GM19467 (cell line): ENCODE measurements at regions not wholly inside any gene's neighbourhood (a gene's known extent, or its start where the extent isn't known, plus 50 kb on each side); places are given as distances from the start of the nearest gene placed in this dataset.

Source experiments
- ATAC-seq: cut with Tn5 transposase; IDR thresholded peaks from one replicate; pipeline ENCODE4 v1.9.1; 2021; ENCODE audit warnings: mild to moderate bottlenecking, moderate library complexity; ENCODE audit not compliant: unreplicated experiment

DNA sequence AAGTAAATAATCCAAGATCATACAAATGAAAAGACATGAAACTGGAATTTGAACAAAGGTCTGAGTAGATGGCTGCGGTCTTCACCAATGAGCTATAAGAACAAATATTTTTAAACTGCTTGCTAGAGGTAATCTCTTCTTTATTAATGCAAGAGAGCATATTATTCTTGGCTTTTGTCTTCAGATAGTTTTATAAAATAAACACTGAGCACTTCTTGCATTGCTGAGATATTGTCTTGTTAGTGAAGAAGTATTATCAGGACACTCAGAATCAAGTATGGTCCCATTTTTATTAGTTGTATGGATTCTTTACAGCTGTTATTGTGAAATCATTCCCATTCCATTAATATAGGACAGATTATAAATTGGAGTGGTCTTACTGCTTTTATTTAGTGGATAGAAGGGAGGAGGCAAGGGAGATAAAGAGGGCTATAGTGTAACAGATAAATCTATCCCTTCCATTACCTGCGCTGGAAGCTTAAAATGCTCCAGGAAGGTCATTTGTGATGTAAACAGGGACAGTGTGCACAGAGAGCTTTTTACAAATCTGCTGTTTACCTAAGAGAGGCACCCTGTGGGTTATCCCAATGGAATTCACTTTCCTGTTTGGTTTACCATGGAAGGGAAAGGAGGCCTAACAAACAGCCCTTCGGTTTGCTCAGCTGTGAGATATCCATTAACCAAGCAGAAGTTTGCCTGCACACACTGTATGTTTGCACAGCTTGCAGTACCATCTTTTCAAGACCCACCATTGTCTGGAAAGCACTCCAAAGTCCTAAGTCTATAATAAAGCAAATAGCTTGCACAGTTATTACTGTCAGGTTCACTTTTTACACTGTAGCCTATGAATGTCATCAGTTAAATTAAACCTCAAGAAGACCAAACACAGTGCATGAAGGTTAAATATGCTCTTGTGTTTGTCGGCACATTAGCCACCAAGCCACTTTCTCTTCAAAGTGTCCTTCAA lies 347.7 kb upstream of the TGFBR2 start:
- no peak for ATAC-seq

- no peak for ATAC-seq
Measured at GRCh38 chr3:30259730-30260129, 346.7 kb upstream of the TGFBR2 start.

- no peak for ATAC-seq
Measured at GRCh38 chr3:30260762-30261161, 345.6 kb upstream of the TGFBR2 start.

- no peak for ATAC-seq
Measured at GRCh38 chr3:30263238-30263924, 343.0 kb upstream of the TGFBR2 start.

GRCh38 chr3:30263925-30264313 lies 342.5 kb upstream of the TGFBR2 start:
- ATAC-seq: no peak

DNA sequence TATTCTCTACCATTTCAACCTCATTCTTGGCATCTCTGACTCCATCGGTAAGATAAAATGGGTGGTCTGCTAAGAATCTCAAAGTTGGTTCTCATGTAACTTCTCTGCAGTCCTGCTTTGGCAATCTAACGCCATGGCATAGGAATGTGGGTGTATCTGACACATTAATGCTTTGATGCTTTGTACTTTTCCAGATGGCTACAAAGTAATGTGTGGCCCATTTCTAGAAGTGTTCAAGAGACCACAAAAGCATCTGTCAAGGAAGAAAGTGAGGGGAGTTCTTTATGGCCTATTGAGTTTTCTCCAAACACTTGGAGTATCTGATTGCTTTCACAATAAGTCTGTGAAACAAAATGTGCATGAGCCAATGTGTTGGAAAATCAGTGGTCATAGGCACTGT lies 339.9 kb upstream of the TGFBR2 start:
- ATAC-seq: no peak

DNA sequence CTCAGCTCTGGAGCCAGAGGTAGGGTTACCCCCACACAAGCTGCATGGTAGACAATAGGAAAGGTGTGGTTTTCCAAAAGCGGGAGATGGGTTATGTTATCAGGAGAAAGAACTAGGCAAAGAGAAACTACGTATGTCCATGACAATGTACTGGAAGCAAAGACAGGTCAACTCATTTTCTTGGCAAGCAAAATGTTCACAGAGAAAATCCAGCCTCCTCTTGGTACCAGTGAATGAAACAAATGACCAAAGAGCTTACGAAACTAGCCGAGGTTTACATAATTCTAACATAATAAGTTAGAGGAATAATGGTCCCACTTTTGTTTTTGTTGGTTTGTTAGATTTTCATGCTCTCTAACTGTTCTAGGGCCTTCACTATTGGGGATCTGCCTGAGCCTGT lies 338.1 kb upstream of the TGFBR2 start:
- ATAC-seq: no peak

GRCh38 chr3:30269751-30270445 lies 336.5 kb upstream of the TGFBR2 start:
- ATAC-seq: peak; percentile 67

GRCh38 chr3:30271781-30272180 lies 334.6 kb upstream of the TGFBR2 start:
- ATAC-seq: no peak

DNA sequence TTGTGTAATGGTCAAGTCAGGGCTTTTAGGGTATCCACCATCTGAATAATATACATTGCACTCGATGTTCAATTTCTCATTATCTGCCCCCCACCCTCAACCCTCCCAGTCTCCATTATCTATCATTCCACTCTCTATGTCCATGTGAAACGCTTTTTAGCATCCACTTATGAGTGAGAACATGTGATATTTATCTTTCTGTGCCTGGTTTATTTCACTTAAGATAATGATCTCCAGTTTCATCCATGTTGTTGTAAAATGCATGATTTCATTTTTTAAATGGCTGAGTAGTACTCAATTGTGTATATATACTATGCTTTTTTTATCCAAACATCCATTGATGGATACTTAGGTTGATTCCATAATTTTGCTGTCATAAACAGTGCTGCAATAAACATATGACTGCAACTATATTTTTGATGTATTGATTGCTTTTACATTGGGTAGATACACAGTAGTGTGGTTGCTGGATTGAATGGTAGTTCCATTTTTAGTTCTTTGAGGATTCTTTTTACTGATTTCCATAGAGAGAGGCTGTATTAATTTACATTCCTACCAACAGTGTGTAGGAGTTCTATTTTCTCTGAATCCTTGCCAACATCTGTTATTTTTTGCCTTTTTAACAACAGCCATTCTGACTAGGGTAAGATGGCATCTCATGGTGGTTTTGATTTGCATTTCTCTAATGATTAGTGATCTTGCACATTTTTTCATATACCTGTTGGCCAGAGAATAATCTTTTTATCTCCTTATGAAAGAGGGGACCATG lies 332.9 kb upstream of the TGFBR2 start:
- no peak for ATAC-seq

GRCh38 chr3:30277494-30277893 lies 328.9 kb upstream of the TGFBR2 start:
- ATAC-seq: no peak

- no peak for ATAC-seq
Measured at GRCh38 chr3:30281526-30281925, 324.9 kb upstream of the TGFBR2 start.

GRCh38 chr3:30282154-30282696 lies 324.2 kb upstream of the TGFBR2 start:
- ATAC-seq: no peak

DNA sequence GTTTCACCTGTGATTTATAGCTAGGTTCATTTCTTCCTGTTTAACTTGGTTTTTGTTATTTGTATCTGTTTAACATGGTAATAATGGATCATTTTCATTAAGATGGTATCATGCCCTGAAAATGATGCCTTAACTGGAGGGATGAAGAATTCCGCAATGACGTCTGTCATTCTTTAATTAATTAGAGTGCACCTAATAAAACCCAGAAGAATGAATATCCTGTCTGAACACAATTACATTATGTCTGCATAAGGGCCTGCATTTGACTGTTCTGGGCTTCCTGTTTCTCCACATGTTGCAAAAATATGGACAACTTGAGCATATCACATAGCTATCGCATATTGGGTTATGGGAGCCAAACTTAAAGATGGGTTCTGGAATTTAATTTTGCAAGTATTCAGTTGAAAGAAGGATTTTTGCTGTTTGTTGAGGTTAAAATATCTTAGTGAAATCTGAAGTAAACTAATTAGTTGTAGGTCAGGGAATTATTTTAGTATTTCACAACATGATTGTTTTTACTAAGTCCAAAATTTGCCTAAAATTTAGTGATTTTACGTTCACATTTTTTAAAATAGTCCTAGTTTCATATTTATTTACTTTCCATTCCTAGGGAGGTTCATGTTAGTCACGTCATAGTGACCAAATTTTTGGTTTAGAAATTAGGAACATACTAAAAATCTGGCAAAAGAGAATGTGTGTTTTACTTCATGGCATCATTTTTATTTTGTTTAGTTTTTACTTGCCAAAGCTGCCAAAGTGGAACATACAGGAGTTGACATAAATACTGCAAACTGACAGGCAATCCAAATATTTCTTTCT lies 321.0 kb upstream of the TGFBR2 start:
- no peak for ATAC-seq

- no peak for ATAC-seq
Measured at GRCh38 chr3:30286007-30286669, 320.3 kb upstream of the TGFBR2 start.

DNA sequence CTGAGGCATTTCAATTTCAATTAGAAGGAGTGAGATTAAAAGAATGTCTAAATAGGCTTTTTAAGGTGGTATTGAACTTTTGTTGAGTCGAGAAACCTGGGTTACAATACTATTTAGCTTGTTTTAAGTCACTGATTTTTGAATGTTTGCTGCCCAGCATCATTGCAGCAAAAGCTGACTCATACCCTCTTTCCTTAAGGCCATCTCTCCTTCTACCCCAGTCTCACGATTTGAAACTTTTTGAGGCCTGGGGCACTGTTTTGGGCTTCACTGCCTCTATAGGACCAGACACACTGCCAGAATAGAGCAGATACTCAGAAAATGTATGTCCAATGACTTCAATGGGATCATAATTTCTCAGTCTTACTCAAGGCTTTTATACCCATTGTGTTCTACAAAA lies 319.6 kb upstream of the TGFBR2 start:
- no peak for ATAC-seq

- ATAC-seq: no peak
Measured at GRCh38 chr3:30288830-30289229, 317.6 kb upstream of the TGFBR2 start.

DNA sequence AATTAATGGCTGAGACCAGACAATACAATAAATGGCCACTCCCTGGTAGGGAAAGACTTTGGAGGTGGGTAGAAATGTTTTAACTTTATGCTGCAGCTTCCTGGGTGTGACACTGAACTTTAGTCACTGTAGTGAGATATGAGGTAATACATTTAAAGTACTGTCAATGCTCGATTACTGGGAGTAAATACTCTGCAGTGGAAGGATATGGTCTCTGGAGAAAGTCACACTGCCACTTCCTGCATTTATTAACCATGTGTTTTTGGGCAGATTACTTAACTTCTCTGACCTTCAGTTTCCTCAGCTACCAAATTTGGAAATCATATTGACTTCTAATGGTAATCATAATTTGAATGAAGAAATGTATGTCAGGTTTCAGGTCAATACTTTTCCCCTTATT lies 317.1 kb upstream of the TGFBR2 start:
- ATAC-seq: no peak

DNA sequence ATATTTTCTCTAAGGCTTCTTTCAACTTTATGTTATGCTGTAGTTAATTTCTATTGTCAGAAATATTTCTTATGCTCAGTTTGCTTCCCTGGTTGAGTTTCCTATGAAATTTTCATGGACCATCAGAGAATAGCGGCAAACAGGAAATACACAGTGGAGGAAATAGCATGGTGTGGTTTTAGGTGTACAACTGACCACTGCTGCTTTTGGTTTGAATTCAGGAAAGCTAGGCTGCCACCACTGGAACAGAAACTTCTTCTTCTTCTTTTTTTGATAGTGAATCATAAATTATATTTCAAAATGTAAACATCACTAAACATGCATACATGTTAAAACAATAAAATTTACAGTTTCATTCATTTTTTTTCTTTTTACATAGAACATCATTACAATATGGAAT lies 316.6 kb upstream of the TGFBR2 start:
- no peak for ATAC-seq
